ENCODE measurements at regions not wholly inside any gene's neighbourhood (a gene's known extent, or its start where the extent isn't known, plus 50 kb on each side); places are given as distances from the start of the nearest gene placed in this dataset.

- ATAC-seq = no peak
- intact Hi-C loops (cut with DNase I, micrococcal nuclease) = no loop called here
Observed at GRCh38 chr14:34075826-34076225, 125.0 kb upstream of the EGLN3 start.

GRCh38 chr14:34075042-34075744, 124.3 kb upstream of the EGLN3 start:
- no peak for TF ChIP-seq CTCF (IDR thresholded peaks at IDR 0.05)
- no peak for ATAC-seq
- DNase-seq = no peak

More at GRCh38 chr14:34075826-34076225, 125.0 kb upstream of the EGLN3 start:
- Histone ChIP-seq H3K36me3 (ENCODE audit: low read depth) (no peaks in the 10 kb centered on the region), H3K9me3 (peaks cover 3% of the 10 kb centered on the region), H3K4me1 (ENCODE audit: low read depth) (no peaks in the 10 kb centered on the region), H3K4me3 (no peak overlapping the region)
- DNase-seq = no peak
- TF ChIP-seq CTCF (IDR thresholded peaks at IDR 0.05) = no peak

GRCh38 chr14:34072921-34073320, 122.0 kb upstream of the EGLN3 start:
- H3K9me3 ChIP-seq = peaks cover 3% of the 10 kb centered on the region
- H3K4me3 ChIP-seq = no peak overlapping the region
- no peak for TF ChIP-seq CTCF (IDR thresholded peaks at IDR 0.05)
- no peaks in the 10 kb centered on the region for H3K36me3 ChIP-seq (ENCODE audit: low read depth)
- intact Hi-C loops (cut with DNase I, micrococcal nuclease) = no loop called here
- no peak for DNase-seq
- ATAC-seq = no peak
- H3K4me1 ChIP-seq (ENCODE audit: low read depth) = no peaks in the 10 kb centered on the region

More at GRCh38 chr14:34075042-34075744, 124.3 kb upstream of the EGLN3 start:
- Histone ChIP-seq H3K4me3 (no peak overlapping the region), H3K4me1 (ENCODE audit: low read depth) (no peaks in the 10 kb centered on the region), H3K9me3 (peaks cover 3% of the 10 kb centered on the region), H3K36me3 (ENCODE audit: low read depth) (no peaks in the 10 kb centered on the region)
- intact Hi-C loops (cut with DNase I, micrococcal nuclease) = no loop called here

GRCh38 chr14:34072401-34072800, 121.5 kb upstream of the EGLN3 start:
- H3K36me3 ChIP-seq (ENCODE audit: low read depth) = no peaks in the 10 kb centered on the region
- H3K4me3 ChIP-seq = no peak overlapping the region
- H3K9me3 ChIP-seq = peaks cover 3% of the 10 kb centered on the region
- H3K4me1 ChIP-seq (ENCODE audit: low read depth) = no peaks in the 10 kb centered on the region
- intact Hi-C loops (cut with DNase I, micrococcal nuclease) = no loop called here
- no peak for ATAC-seq
- no peak for TF ChIP-seq CTCF (IDR thresholded peaks at IDR 0.05)
- no peak for DNase-seq

- Histone ChIP-seq H3K36me3 (ENCODE audit: low read depth) (no peaks in the 10 kb centered on the region), H3K9me3 (peaks cover 3% of the 10 kb centered on the region), H3K4me3 (no peak overlapping the region), H3K4me1 (ENCODE audit: low read depth) (no peaks in the 10 kb centered on the region)
- ATAC-seq (no peak), DNase-seq (no peak)
- TF ChIP-seq CTCF (IDR thresholded peaks at IDR 0.05) = no peak
- intact Hi-C loops (cut with DNase I, micrococcal nuclease) = no loop called here
Observed at GRCh38 chr14:34070917-34071407, 120.1 kb upstream of the EGLN3 start.
